ENCODE measurements at regions not wholly inside any gene's neighbourhood (a gene's known extent, or its start where the extent isn't known, plus 50 kb on each side); places are given as distances from the start of the nearest gene placed in this dataset.
A peak's percentile ranks its signal among the peaks of the same experiment; 100 is the strongest.
"Not testable (repeated sequence)": the region's sequence is repeated elsewhere in the genome, so short reads cannot be mapped to it uniquely, and the experiment has no call there.

DNA sequence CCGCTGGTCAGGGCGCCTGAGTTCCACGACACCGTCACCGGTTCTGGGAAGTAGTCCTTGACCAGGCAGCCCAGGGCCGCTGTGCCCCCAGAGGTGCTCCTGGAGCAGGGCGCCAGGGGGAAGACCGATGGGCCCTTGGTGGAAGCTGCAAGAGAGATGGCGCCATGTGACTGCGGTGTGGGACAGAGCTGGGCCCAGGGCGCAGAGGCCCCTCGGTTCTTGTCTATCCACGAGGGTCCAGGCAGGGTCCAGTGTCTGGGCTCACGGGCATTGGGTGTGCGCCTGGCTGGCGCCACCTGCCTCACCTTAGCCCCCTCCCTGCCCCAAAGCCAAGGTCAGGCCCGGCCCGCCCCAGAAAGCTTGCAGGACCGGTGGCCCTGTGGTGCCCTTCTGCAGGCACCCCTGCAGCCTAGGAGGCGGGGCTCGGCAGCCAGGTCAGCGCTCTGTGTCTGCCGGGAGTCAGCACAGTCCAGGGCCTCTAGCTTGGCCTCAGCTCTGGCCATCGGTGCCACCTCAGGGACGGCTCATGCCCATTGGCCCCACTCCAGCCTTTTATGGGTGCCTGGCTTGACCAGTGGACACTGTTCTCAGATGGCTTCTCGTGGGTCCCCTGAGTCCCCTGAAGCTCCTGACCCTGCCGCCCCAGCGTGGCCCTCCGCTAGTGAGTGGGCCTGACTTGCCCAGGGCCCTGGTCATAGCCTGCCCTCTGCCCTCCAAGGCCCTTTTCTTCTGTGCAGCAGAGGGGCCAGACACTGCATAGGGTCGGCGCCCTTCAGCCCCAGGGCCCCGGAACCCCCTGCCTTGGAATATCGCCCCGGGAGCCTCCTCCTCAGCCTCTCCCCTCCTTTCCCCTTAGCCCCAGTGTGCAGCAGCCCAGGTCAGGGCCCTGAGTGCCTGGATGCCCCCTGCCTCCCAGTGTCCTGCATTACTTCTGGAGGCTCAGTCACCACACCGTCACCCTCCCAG is 245.2 kb downstream of the TMEM121 start:
- H3K27ac ChIP-seq; intact Hi-C loops (cut with DNase I); H3K27me3 ChIP-seq; H3K36me3 ChIP-seq; H3K4me3 ChIP-seq; ATAC-seq; H3K9me3 ChIP-seq; H3K4me1 ChIP-seq: not testable (repeated sequence)
- DNase-seq, result peak in 1 of 4 donors; percentile 81

DNA sequence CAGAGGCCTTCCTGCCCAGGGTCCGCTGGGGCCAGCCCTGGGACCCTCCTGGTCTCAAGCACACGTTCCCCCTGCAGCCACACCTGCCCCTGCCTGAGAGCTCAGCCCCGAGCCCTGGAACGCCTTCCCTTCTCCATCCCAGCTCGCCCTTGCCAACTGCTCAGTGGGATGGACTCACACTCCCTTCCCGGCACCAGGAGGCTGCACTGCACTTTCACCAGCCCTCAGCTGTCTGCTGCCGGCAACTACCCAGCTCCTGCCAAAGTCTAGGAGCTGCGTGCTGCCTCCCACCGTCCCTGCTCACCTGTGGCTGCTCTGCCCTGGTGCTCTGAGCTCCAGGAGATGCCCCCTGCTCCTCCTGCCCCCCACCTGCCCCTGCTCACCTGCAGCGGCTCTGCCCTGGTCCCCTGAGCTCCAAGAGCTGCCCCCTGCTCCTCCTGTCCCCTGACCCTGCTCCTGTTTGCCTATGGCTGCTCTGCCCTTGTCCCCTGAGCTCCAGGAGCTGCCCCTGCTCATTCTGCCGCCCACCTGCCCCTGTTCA is 246.4 kb downstream of the TMEM121 start:
- H3K27ac ChIP-seq; H3K4me1 ChIP-seq; H3K9me3 ChIP-seq; ATAC-seq; intact Hi-C loops (cut with DNase I); H3K36me3 ChIP-seq; H3K27me3 ChIP-seq; H3K4me3 ChIP-seq: not testable (repeated sequence)
- peak in 1 of 4 donors; percentile 41 for DNase-seq

- peaks cover 0 to 3% of the 10 kb centered on the region in 2 donors for H3K27me3 ChIP-seq
- no peak overlapping the region for H3K27ac ChIP-seq
- H3K4me1 ChIP-seq, result no peaks in the 10 kb centered on the region
- H3K36me3 ChIP-seq, result no peaks in the 10 kb centered on the region
- no peak overlapping the region for H3K4me3 ChIP-seq
- peaks cover 0 to 12% of the 10 kb centered on the region in 2 donors for H3K9me3 ChIP-seq
- TF ChIP-seq, protein P1, sequence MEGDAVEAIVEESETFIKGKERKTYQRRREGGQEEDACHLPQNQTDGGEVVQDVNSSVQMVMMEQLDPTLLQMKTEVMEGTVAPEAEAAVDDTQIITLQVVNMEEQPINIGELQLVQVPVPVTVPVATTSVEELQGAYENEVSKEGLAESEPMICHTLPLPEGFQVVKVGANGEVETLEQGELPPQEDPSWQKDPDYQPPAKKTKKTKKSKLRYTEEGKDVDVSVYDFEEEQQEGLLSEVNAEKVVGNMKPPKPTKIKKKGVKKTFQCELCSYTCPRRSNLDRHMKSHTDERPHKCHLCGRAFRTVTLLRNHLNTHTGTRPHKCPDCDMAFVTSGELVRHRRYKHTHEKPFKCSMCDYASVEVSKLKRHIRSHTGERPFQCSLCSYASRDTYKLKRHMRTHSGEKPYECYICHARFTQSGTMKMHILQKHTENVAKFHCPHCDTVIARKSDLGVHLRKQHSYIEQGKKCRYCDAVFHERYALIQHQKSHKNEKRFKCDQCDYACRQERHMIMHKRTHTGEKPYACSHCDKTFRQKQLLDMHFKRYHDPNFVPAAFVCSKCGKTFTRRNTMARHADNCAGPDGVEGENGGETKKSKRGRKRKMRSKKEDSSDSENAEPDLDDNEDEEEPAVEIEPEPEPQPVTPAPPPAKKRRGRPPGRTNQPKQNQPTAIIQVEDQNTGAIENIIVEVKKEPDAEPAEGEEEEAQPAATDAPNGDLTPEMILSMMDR (IDR thresholded peaks at IDR 0.05), result no peak
- intact Hi-C loops (cut with DNase I), result no loop called here
- peak in 1 of 4 donors; percentile 42 for DNase-seq
- ATAC-seq, result no peak
Observed at GRCh38 chr14:105773584-105773983, 247.2 kb downstream of the TMEM121 start.

- ATAC-seq, result no peak
- intact Hi-C loops (cut with DNase I), result no loop called here
Observed at GRCh38 chr14:105774001-105774400, 247.6 kb downstream of the TMEM121 start.

DNA sequence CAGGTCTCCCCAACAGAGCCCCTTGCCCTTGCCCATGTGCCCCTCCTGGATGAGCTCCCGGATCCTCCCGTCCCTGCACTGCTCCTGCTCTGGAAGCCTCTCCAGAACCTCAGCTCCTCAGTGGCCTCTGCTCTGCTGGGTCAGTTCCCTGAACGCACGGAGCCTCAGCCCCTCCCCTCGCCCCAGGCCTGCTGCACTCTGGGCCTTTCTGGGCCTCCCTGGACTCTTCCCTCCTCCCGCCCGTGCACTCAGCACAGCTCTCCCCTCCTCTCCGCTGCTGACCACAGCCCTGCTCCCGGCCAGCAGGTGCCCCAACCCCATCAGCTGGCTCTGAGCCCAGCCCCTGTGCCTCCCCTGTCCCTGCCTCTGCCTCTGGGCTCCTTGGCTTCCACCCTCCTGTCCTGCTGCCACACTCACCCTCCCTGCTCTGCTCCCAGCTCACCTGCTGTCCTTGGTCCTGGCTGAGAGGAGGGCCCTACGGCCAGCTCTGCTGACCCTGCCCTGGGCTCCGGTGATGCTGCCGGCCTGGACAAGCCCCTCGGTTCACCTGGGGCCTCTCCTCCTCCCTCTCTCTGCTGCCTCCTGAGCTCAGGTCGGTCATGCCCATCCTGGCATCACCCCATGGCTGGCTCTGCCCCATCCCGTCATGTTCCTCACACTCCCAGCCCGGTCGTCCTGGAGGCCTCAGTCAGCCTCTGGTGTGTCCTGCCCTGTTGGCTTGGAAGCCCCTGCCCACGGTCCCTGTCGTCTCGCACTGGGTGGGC is 248.4 kb downstream of the TMEM121 start:
- DNase-seq, result peak in 1 of 4 donors; percentile 51
- H3K36me3 ChIP-seq; H3K4me1 ChIP-seq; intact Hi-C loops (cut with DNase I); ATAC-seq; H3K4me3 ChIP-seq; H3K27ac ChIP-seq; H3K27me3 ChIP-seq: not testable (repeated sequence)
- peaks cover 0 to 24% of the 10 kb centered on the region in 2 donors for H3K9me3 ChIP-seq

More at GRCh38 chr14:105774001-105774400, 247.6 kb downstream of the TMEM121 start:
- TF ChIP-seq, protein P1 (IDR thresholded peaks at IDR 0.05), result no peak
- Histone ChIP-seq H3K4me3 (no peak overlapping the region), H3K27ac (no peak overlapping the region), H3K9me3 (peaks cover 0 to 16% of the 10 kb centered on the region in 2 donors), H3K27me3 (peaks cover 0 to 3% of the 10 kb centered on the region in 2 donors), H3K36me3 (no peaks in the 10 kb centered on the region), H3K4me1 (no peaks in the 10 kb centered on the region)
- peak in 1 of 4 donors; percentile 37 for DNase-seq

DNA sequence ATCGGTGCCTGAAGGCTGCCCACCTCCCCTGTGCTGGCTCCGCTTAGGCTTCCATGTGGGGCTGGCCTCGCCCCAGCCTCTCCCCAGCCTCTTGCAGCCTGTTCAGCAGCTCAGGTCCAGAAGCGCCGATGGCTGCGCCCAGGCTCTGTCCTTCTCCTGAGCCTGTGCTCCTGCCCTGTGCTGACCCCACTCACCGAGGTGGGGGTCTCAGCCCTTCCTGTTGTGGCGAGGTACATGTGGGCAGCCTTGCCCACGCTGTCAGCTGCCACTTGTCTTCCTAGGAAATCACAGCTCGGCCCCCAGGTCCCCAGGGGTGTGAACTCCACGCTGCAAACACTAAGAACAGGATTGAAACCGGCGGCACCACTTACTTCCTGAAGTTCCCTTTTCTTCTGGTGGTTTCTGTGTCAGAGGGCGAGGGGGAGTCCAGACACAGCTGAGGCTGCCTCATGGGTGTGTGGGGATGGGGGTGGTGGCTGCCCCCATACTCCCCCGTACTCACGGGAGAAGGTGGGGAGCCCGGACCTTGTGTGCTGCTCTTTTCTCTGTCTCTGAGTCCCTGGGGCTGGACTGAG is 249.1 kb downstream of the TMEM121 start:
- H3K36me3 ChIP-seq; H3K4me3 ChIP-seq; H3K4me1 ChIP-seq; intact Hi-C loops (cut with DNase I); H3K27me3 ChIP-seq; H3K27ac ChIP-seq; ATAC-seq: not testable (repeated sequence)
- DNase-seq, result peak in 1 of 4 donors; percentile 51
- H3K9me3 ChIP-seq, result peaks cover 0 to 31% of the 10 kb centered on the region in 2 donors

DNA sequence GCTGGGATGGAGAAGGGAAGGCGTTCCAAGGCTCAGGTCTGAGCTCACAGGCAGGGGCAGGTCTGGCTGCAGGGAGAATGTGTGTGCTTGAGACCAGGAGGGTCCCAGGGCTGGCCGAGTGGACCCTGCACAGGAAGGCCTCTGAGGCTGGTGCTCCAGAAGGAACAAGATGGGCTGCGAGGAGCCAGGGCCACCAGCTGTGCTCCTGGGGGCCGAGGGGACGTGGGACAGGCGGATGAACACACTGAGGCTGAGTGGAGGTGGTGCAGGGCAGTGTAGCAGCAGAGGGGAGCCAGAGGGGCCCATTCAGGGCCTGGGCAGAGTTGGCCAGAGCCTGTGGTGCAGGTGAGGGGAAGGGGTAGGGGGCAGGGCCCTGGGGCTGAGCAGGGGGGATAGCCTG is 249.7 kb downstream of the TMEM121 start:
- H3K36me3 ChIP-seq; H3K27me3 ChIP-seq; H3K4me3 ChIP-seq; ATAC-seq; intact Hi-C loops (cut with DNase I); H3K27ac ChIP-seq; H3K4me1 ChIP-seq: not testable (repeated sequence)
- DNase-seq, result peak in 1 of 4 donors; percentile 78
- peaks cover 0 to 37% of the 10 kb centered on the region in 2 donors for H3K9me3 ChIP-seq

Data from left lung (tissue), 4 donors.